Omental fat pad (tissue), 3 donors: ENCODE measurements at regions not wholly inside any gene's neighbourhood (a gene's known extent, or its start where the extent isn't known, plus 50 kb on each side); places are given as distances from the start of the nearest gene placed in this dataset.

Experiments
- ATAC-seq: fragments of 150-250 bp; one replicate; pipeline ENCODE4 v1.9.1; 2016; ENCODE audit warnings: mild to moderate bottlenecking, moderate library complexity; ENCODE audit not compliant: low FRiP score
- DNase-seq: peaks from one replicate; pipeline ENCODE4 v3.0.0-alpha.2; 2019; ENCODE audit warnings: low spot score
- TF ChIP-seq, protein P1 (sequence below), 3 donors: fragments of 450-650 bp; IDR thresholded peaks; one replicate each; pipeline ENCODE4 v1.5.1; 2016 to 2017; ENCODE audit warnings: antibody characterized with exemption in 3 of 3, mild to moderate bottlenecking in 3 of 3, moderate library complexity in 2 of 3

DNA sequence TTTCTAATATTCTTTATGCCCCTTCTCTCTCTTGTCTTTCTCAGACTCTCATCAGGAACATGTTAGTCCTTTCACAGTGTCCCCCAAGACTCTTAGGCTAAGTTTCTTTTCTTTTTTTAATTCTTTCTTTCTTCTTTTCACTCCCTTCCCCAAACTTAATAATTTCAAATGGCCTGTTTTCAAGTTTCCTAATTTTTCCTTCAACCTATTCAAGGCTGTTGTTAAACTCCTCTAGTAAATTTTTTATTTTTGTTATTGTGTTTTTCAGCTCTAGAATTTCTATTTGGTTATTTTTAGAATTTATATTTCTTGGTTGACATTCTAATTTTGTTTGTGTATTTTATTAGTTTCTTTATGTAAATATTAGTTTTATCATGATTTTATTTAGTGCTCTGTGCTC is 236.6 kb upstream of the GYPC start:
- DNase-seq (no peak), ATAC-seq (no peak)
- TF ChIP-seq, protein P1, sequence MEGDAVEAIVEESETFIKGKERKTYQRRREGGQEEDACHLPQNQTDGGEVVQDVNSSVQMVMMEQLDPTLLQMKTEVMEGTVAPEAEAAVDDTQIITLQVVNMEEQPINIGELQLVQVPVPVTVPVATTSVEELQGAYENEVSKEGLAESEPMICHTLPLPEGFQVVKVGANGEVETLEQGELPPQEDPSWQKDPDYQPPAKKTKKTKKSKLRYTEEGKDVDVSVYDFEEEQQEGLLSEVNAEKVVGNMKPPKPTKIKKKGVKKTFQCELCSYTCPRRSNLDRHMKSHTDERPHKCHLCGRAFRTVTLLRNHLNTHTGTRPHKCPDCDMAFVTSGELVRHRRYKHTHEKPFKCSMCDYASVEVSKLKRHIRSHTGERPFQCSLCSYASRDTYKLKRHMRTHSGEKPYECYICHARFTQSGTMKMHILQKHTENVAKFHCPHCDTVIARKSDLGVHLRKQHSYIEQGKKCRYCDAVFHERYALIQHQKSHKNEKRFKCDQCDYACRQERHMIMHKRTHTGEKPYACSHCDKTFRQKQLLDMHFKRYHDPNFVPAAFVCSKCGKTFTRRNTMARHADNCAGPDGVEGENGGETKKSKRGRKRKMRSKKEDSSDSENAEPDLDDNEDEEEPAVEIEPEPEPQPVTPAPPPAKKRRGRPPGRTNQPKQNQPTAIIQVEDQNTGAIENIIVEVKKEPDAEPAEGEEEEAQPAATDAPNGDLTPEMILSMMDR (IDR thresholded peaks at IDR 0.05), result no peak

DNA sequence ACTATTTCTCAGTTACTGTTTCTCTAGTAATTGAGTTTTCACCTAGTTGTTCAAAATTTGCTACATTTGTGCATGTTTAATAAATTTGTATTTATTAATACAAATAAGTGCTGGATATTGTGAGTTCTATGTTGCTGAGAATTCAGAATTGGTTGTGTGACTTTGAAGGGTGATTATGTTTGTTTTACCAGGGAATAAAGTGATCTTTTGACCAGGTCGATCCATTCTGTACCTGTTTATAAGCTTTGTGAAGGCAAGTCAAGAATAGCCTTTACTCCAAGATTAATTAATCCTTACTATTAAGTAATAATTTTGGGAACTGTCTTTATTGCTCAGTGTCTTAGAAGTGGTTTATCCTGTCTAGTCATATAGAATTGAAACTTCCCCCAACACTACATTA is 230.0 kb upstream of the GYPC start:
- TF ChIP-seq, protein P1 (IDR thresholded peaks at IDR 0.05), result no peak
- DNase-seq, result no peak
- ATAC-seq, result no peak

DNA sequence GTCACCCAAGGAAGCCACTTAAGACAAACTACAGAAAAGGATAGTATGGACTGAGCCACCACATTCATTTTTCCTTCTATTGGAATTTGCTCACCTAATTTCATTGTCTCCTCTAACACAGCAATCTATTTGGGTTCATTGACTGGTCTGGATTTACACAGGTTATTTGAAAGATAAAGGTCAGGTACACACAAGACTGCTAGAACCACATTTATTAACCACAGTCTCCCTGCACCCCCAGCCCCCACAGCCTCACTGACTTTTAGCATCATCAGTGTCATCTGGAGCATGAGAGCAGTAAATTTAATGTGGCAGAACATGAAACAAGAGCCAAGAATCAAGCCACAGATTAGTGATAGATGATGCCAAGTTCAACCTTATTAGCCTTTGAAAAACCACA is 226.9 kb upstream of the GYPC start:
- TF ChIP-seq, protein P1 (IDR thresholded peaks at IDR 0.05), result no peak
- DNase-seq (no peak), ATAC-seq (no peak)

DNA sequence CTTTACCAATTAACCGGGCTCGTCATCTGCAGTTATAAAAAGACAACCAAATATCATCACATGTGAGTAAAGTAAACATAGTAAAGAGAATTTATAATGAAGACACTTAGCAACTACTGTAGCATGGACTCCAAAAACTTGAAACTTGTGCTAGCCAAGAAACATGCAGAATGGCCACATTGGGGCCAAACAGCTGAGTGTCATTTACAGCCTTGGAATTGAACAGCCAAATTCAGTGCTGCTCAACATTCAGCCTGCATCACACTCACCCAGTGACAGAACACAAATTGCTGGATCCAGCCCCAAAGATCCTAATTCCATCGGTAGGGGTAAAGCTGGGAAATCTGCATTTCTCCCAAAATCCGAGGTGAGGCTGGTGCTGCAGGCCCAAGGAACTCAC is 224.8 kb upstream of the GYPC start:
- DNase-seq (no peak), ATAC-seq (no peak)
- TF ChIP-seq, protein P1 (IDR thresholded peaks at IDR 0.05), result no peak

DNA sequence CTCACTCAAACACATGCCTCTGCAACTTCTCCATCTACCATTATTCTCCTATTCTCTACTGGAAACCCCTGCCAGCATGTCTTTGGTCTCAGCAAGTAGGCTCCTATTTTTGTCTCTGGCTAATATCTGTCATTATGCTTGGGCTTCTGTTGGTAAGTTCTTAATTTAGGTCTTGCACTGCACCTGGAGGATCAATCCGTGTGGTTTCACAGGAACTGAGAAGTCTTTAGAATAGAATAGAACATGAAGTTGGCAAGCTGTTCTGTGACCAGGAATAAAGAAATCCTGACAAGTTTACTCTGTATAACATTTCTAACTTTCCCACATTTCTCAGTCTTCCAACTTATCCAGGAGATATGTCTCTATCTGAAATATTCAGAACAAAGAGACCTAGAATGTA is 219.5 kb upstream of the GYPC start:
- ATAC-seq (no peak), DNase-seq (no peak)
- TF ChIP-seq, protein P1 (IDR thresholded peaks at IDR 0.05), result no peak

DNA sequence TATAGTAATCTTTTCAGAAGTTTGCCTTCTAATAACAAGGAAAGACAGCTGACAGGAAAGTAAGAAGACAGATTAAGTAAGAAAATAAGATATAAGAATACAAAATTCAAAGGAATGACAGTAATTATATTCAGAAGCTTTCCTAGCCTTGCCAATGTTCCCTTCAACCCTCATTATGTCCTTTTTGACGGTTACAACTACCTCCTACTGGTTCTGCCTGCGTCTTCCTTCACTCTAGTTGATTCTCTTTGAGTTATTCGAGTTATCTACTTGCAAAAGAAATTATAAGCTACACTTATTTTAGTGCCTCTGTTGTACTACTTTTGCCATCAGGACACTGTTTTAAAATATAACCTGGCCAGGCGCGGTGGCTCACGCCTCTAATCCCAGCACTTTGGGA is 218.9 kb upstream of the GYPC start:
- DNase-seq, result no peak
- no peak for ATAC-seq
- TF ChIP-seq, protein P1 (IDR thresholded peaks at IDR 0.05), result no peak

DNA sequence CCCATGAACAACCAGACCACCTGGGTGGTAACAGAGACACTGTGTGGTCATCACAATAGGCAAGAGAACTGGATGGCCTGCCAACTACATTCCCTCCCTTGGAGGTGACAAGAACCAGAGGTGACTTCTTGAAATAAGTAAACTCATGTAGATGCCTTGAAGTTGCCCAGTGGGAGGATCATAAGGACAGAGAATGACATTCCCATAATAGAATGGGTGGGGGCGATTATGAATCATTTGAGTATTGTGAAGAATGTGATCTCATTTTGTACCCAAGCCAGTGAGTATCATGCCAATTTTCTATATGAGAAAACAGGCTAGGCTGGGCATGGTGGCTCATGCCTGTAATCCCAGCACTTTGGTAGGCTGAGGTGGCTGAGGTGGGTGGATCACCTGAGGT is 211.4 kb upstream of the GYPC start:
- TF ChIP-seq, protein P1 (IDR thresholded peaks at IDR 0.05), result no peak
- ATAC-seq (no peak), DNase-seq (no peak)
